ENCODE measurements at regions not wholly inside any gene's neighbourhood (a gene's known extent, or its start where the extent isn't known, plus 50 kb on each side); places are given as distances from the start of the nearest gene placed in this dataset.

- WGBS (ENCODE audit: insufficient coverage, low coverage, low lambda C conversion rate, missing lambda C conversion rate): 7% methylated on average over 2 of the region's 2 CpGs
Measured at GRCh38 chr2:35946478-35946877, 409.1 kb upstream of the CRIM1 start.

GRCh38 chr2:35938838-35939237, 416.7 kb upstream of the CRIM1 start:
- DNase-seq: no peak

More at GRCh38 chr2:35946478-35946877, 409.1 kb upstream of the CRIM1 start:
- TF ChIP-seq, protein P1, sequence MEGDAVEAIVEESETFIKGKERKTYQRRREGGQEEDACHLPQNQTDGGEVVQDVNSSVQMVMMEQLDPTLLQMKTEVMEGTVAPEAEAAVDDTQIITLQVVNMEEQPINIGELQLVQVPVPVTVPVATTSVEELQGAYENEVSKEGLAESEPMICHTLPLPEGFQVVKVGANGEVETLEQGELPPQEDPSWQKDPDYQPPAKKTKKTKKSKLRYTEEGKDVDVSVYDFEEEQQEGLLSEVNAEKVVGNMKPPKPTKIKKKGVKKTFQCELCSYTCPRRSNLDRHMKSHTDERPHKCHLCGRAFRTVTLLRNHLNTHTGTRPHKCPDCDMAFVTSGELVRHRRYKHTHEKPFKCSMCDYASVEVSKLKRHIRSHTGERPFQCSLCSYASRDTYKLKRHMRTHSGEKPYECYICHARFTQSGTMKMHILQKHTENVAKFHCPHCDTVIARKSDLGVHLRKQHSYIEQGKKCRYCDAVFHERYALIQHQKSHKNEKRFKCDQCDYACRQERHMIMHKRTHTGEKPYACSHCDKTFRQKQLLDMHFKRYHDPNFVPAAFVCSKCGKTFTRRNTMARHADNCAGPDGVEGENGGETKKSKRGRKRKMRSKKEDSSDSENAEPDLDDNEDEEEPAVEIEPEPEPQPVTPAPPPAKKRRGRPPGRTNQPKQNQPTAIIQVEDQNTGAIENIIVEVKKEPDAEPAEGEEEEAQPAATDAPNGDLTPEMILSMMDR (IDR thresholded peaks at IDR 0.05): no peak
- no peak for TF ChIP-seq POLR2A (IDR thresholded peaks at IDR 0.05)
- ATAC-seq: peak in 2 of 4 donors; percentile 24 to 57
- H3K9me3 ChIP-seq: no peaks in the 10 kb centered on the region
- intact Hi-C loops (cut with DNase I): no loop called here
- no peak overlapping the region for H3K27ac ChIP-seq
- no peaks in the 10 kb centered on the region for H3K36me3 ChIP-seq
- no peaks in the 10 kb centered on the region for H3K27me3 ChIP-seq
- DNase-seq: no peak
- no peak overlapping the region for H3K4me3 ChIP-seq
- H3K4me1 ChIP-seq: no peaks in the 10 kb centered on the region

GRCh38 chr2:35933031-35933430, 422.5 kb upstream of the CRIM1 start:
- Histone ChIP-seq H3K27me3 (no peaks in the 10 kb centered on the region), H3K4me1 (no peaks in the 10 kb centered on the region), H3K27ac (no peak overlapping the region), H3K36me3 (no peaks in the 10 kb centered on the region), H3K9me3 (no peaks in the 10 kb centered on the region), H3K4me3 (no peak overlapping the region)
- TF ChIP-seq, protein P1 (IDR thresholded peaks at IDR 0.05): no peak
- no peak for TF ChIP-seq POLR2A (IDR thresholded peaks at IDR 0.05)
- ATAC-seq (no peak), DNase-seq (no peak)
- intact Hi-C loops (cut with DNase I): no loop called here
- WGBS (ENCODE audit: insufficient coverage, low coverage, low lambda C conversion rate, missing lambda C conversion rate): 10% methylated on average over 1 of the region's 1 CpG

More at GRCh38 chr2:35938838-35939237, 416.7 kb upstream of the CRIM1 start:
- no peaks in the 10 kb centered on the region for H3K27me3 ChIP-seq
- H3K36me3 ChIP-seq: no peaks in the 10 kb centered on the region
- intact Hi-C loops (cut with DNase I): no loop called here
- no peak for TF ChIP-seq POLR2A (IDR thresholded peaks at IDR 0.05)
- TF ChIP-seq, protein P1 (IDR thresholded peaks at IDR 0.05): no peak
- no peaks in the 10 kb centered on the region for H3K9me3 ChIP-seq
- no peaks in the 10 kb centered on the region for H3K4me1 ChIP-seq
- no peak overlapping the region for H3K4me3 ChIP-seq
- H3K27ac ChIP-seq: no peak overlapping the region
- no peak for ATAC-seq
- 54% methylated on average over 4 of the region's 4 CpGs for WGBS (ENCODE audit: insufficient coverage, low coverage, low lambda C conversion rate, missing lambda C conversion rate)

- H3K4me3 ChIP-seq: no peak overlapping the region
- TF ChIP-seq, protein P1 (IDR thresholded peaks at IDR 0.05): no peak
- no peak for TF ChIP-seq POLR2A (IDR thresholded peaks at IDR 0.05)
- no peaks in the 10 kb centered on the region for H3K4me1 ChIP-seq
- WGBS (ENCODE audit: insufficient coverage, low coverage, low lambda C conversion rate, missing lambda C conversion rate): 54% methylated on average over 5 of the region's 5 CpGs
- ATAC-seq (no peak), DNase-seq (no peak)
- intact Hi-C loops (cut with DNase I): no loop called here
- H3K27me3 ChIP-seq: no peaks in the 10 kb centered on the region
- H3K9me3 ChIP-seq: no peaks in the 10 kb centered on the region
- no peaks in the 10 kb centered on the region for H3K36me3 ChIP-seq
- no peak overlapping the region for H3K27ac ChIP-seq
Measured at GRCh38 chr2:35932276-35932963, 423.2 kb upstream of the CRIM1 start.

Data from right lobe of liver (tissue), 6 donors.